SK-N-SH treated with all-trans-retinoic acid at 6 μM for 48 hours (cell line): ENCODE measurements at regions not wholly inside any gene's neighbourhood (a gene's known extent, or its start where the extent isn't known, plus 50 kb on each side); places are given as distances from the start of the nearest gene placed in this dataset.

Experiments used
- ATAC-seq: fragments of 200-7000 bp; cut with Tn5 transposase; 3 replicates; pipeline ENCODE4 v1.9.1; 2020; ENCODE audit warnings: mild to moderate bottlenecking, moderate library complexity
- ARNTL ChIP-seq: fragments of 450-650 bp; formaldehyde crosslinking; IDR thresholded peaks from 2 replicates; pipeline ENCODE4 v1.5.0; 2020; ENCODE audit warnings: low read depth, mild to moderate bottlenecking, moderate library complexity, borderline replicate concordance
- BACH2 ChIP-seq: fragments of 250-450 bp; sonication (Bioruptor Pico); IDR thresholded peaks from 2 replicates; pipeline ENCODE4 v1.9.0; 2021; ENCODE audit warnings: mild to moderate bottlenecking, borderline replicate concordance
- CREB5 ChIP-seq: fragments of 250-450 bp; sonication (Bioruptor Pico); IDR thresholded peaks from 2 replicates; pipeline ENCODE4 v1.5.1; 2020; ENCODE audit warnings: low read depth, mild to moderate bottlenecking, moderate library complexity
- CSDC2 ChIP-seq: fragments of 250-450 bp; sonication (Bioruptor Pico); IDR thresholded peaks from 2 replicates; pipeline ENCODE4 v1.5.0; 2020; ENCODE audit warnings: mild to moderate bottlenecking, moderate library complexity
- CSRNP3 ChIP-seq: fragments of 250-450 bp; sonication (Bioruptor Pico); IDR thresholded peaks from 2 replicates; pipeline ENCODE4 v1.5.1; 2021; ENCODE audit warnings: mild to moderate bottlenecking, moderate library complexity
- ESRRG ChIP-seq: fragments of 250-450 bp; sonication (Bioruptor Pico); IDR thresholded peaks from 2 replicates; pipeline ENCODE4 v1.6.1; 2021; ENCODE audit warnings: mild to moderate bottlenecking
- GLIS3 ChIP-seq: fragments of 250-450 bp; sonication (Bioruptor Pico); IDR thresholded peaks from 2 replicates; pipeline ENCODE4 v1.5.0; 2020; ENCODE audit warnings: mild to moderate bottlenecking, moderate library complexity
- ISL1 ChIP-seq: fragments of 250-450 bp; sonication (Bioruptor Pico); IDR thresholded peaks from 2 replicates; pipeline ENCODE4 v2.1.2; 2022; ENCODE audit warnings: mild to moderate bottlenecking, moderate library complexity
- OSR1 ChIP-seq: fragments of 250-450 bp; sonication (Bioruptor Pico); IDR thresholded peaks from 2 replicates; pipeline ENCODE4 v1.8.0; 2022; ENCODE audit warnings: moderate library complexity, mild to moderate bottlenecking, inconsistent platforms
- PATZ1 ChIP-seq: fragments of 250-450 bp; sonication (Bioruptor Pico); IDR thresholded peaks from 2 replicates; pipeline ENCODE4 v1.8.0; 2020; ENCODE audit warnings: mild to moderate bottlenecking, moderate library complexity, borderline replicate concordance
- POU6F1 ChIP-seq: fragments of 250-450 bp; sonication (Bioruptor Pico); IDR thresholded peaks from 2 replicates; pipeline ENCODE4 v1.8.0; 2021; ENCODE audit warnings: low read depth, mild to moderate bottlenecking, moderate library complexity, borderline replicate concordance
- PPARA ChIP-seq: fragments of 250-450 bp; sonication (Bioruptor Pico); IDR thresholded peaks from 2 replicates; pipeline ENCODE4 v1.5.0; 2020; ENCODE audit warnings: mild to moderate bottlenecking, borderline replicate concordance
- RARB ChIP-seq: fragments of 250-450 bp; sonication (Bioruptor Pico); IDR thresholded peaks from 2 replicates; pipeline ENCODE4 v1.8.0; 2021; ENCODE audit warnings: mild to moderate bottlenecking, moderate library complexity
- SNAI2 ChIP-seq: fragments of 250-450 bp; sonication (Bioruptor Pico); IDR thresholded peaks from 2 replicates; pipeline ENCODE4 v1.5.0; 2020; ENCODE audit warnings: mild to moderate bottlenecking, moderate library complexity
- TCF4 ChIP-seq: fragments of 250-450 bp; sonication (Bioruptor Pico); IDR thresholded peaks from 2 replicates; pipeline ENCODE4 v1.8.0; 2021; ENCODE audit warnings: mild to moderate bottlenecking, moderate library complexity, borderline replicate concordance
- TOX ChIP-seq: fragments of 250-450 bp; sonication (Bioruptor Pico); IDR thresholded peaks from 2 replicates; pipeline ENCODE4 v1.8.0; 2021; ENCODE audit warnings: mild to moderate bottlenecking, moderate library complexity, borderline replicate concordance
- TSHZ2 ChIP-seq: fragments of 250-450 bp; sonication (Bioruptor Pico); IDR thresholded peaks from 2 replicates; pipeline ENCODE4 v1.5.0; 2020; ENCODE audit warnings: mild to moderate bottlenecking, moderate library complexity
- ZC3H10 ChIP-seq: fragments of 250-450 bp; sonication (Bioruptor Pico); IDR thresholded peaks from 2 replicates; pipeline ENCODE4 v1.5.1; 2021; ENCODE audit warnings: mild to moderate bottlenecking, moderate library complexity
- ZFP3 ChIP-seq: fragments of 250-450 bp; sonication (Bioruptor Pico); IDR thresholded peaks from 2 replicates; pipeline ENCODE4 v1.5.0; 2020; ENCODE audit warnings: mild to moderate bottlenecking, moderate library complexity
- ZFP30 ChIP-seq: fragments of 450-650 bp; formaldehyde crosslinking; IDR thresholded peaks from 2 replicates; pipeline ENCODE4 v1.5.0; 2022; ENCODE audit warnings: mild to moderate bottlenecking, moderate library complexity
- ZNF565 ChIP-seq: fragments of 450-650 bp; formaldehyde crosslinking; conservative IDR thresholded peaks from 2 replicates; pipeline ENCODE4 v1.5.0; 2020; ENCODE audit warnings: low read depth, mild to moderate bottlenecking, moderate library complexity
- ZNF70 ChIP-seq: fragments of 450-650 bp; formaldehyde crosslinking; IDR thresholded peaks from 2 replicates; pipeline ENCODE4 v1.5.0; 2020; ENCODE audit warnings: mild to moderate bottlenecking, moderate library complexity
- ZNF8 ChIP-seq: fragments of 450-650 bp; formaldehyde crosslinking; IDR thresholded peaks from 2 replicates; pipeline ENCODE4 v1.5.0; 2020; ENCODE audit warnings: mild to moderate bottlenecking, moderate library complexity

- TF ChIP-seq TCF4 = no peak
- TF ChIP-seq SNAI2 (CRISPR knock-in tag) = no peak
- no peak for TF ChIP-seq PPARA
- no peak for TF ChIP-seq ZFP3 (CRISPR knock-in tag)
- no peak for TF ChIP-seq ZNF70 (CRISPR knock-in tag)
- TF ChIP-seq OSR1 = no peak
- no peak for TF ChIP-seq PATZ1 (CRISPR knock-in tag)
- TF ChIP-seq RARB = no peak
- no peak for TF ChIP-seq ZFP30
- no peak for TF ChIP-seq ARNTL (CRISPR knock-in tag)
- no peak for TF ChIP-seq ISL1
- no peak for TF ChIP-seq CSDC2 (CRISPR knock-in tag)
- TF ChIP-seq ZNF565 (CRISPR knock-in tag) = no peak
- TF ChIP-seq CREB5 (CRISPR knock-in tag) = no peak
- no peak for TF ChIP-seq TOX (CRISPR knock-in tag)
- TF ChIP-seq ZC3H10 = no peak
- TF ChIP-seq, all 23 proteins: peak for 0
- no peak for ATAC-seq
Observed at GRCh38 chr4:171031338-171031737, 781.9 kb upstream of the GALNTL6 start.

- TF ChIP-seq TOX (CRISPR knock-in tag) = no peak
- no peak for ATAC-seq
Observed at GRCh38 chr4:171025776-171026175, 787.4 kb upstream of the GALNTL6 start.

GRCh38 chr4:171025343-171025742 is 787.9 kb upstream of the GALNTL6 start:
- TF ChIP-seq POU6F1 (no peak), GLIS3 (CRISPR knock-in tag) (no peak), OSR1 (no peak), SNAI2 (CRISPR knock-in tag) (no peak), ZC3H10 (no peak), CSDC2 (CRISPR knock-in tag) (no peak), BACH2 (no peak), ZNF70 (CRISPR knock-in tag) (no peak), ZFP30 (no peak), RARB (no peak), TCF4 (no peak), TOX (CRISPR knock-in tag) (no peak), ISL1 (no peak), CSRNP3 (CRISPR knock-in tag) (no peak), ESRRG (CRISPR knock-in tag) (no peak), CREB5 (CRISPR knock-in tag) (no peak), ZNF8 (CRISPR knock-in tag) (no peak), PPARA (no peak)
- no peak for ATAC-seq

GRCh38 chr4:171024720-171025303 is 788.4 kb upstream of the GALNTL6 start:
- no peak for ATAC-seq
- TF ChIP-seq TCF4 (no peak), CSDC2 (CRISPR knock-in tag) (no peak), PATZ1 (CRISPR knock-in tag) (no peak), ZNF565 (CRISPR knock-in tag) (no peak), TSHZ2 (CRISPR knock-in tag) (no peak), ZNF8 (CRISPR knock-in tag) (no peak), BACH2 (no peak), ISL1 (no peak), ARNTL (CRISPR knock-in tag) (no peak), ZC3H10 (no peak)
